RWPE1 (cell line): ENCODE measurements at regions not wholly inside any gene's neighbourhood (a gene's known extent, or its start where the extent isn't known, plus 50 kb on each side); places are given as distances from the start of the nearest gene placed in this dataset.

ENCODE experiments used
- CTCF ChIA-PET: fragments of 350-600 bp; sonication (Branson Sonifier 250); formaldehyde crosslinking; extraction: SDS; loops from one replicate; lab custom pipeline; 2021; lab: Yijun Ruan, JAX
- POLR2A ChIA-PET: fragments of 400-600 bp; formaldehyde crosslinking; extraction: SDS; loops from one replicate; lab custom pipeline; 2020; ENCODE audit warnings: antibody characterized with exemption; ENCODE audit not compliant: low non-redundant PET; lab: Yijun Ruan, JAX
- DNase-seq: peaks from one replicate; pipeline ENCODE4 v3.0.0; 2012; ENCODE audit warnings: low spot score
- H3K27ac ChIP-seq: fragments of 450-650 bp; 2 replicates; pipeline ENCODE4 v1.5.1; 2017
- CTCF ChIP-seq: fragments of 450-650 bp; conservative IDR thresholded peaks from 2 replicates; pipeline ENCODE4 v1.5.1; 2017; ENCODE audit warnings: low read depth, mild to moderate bottlenecking

- H3K27ac ChIP-seq: no peak overlapping the region
- POLR2A ChIA-PET: no interaction called here
- no peak for TF ChIP-seq CTCF
- CTCF ChIA-PET: no interaction called here
- no peak for DNase-seq
Measured at GRCh38 chrX:39019056-39019455, 217.8 kb downstream of the MID1IP1 start.

GRCh38 chrX:39020051-39020669 lies 218.9 kb downstream of the MID1IP1 start:
- DNase-seq: no peak
- no peak overlapping the region for H3K27ac ChIP-seq
- TF ChIP-seq CTCF: no peak
- CTCF ChIA-PET: no interaction called here
- POLR2A ChIA-PET: no interaction called here

GRCh38 chrX:39022106-39022505 lies 220.8 kb downstream of the MID1IP1 start:
- ChIA-PET CTCF (no interaction called here), POLR2A (no interaction called here)
- TF ChIP-seq CTCF: no peak
- no peak overlapping the region for H3K27ac ChIP-seq
- no peak for DNase-seq

- POLR2A ChIA-PET: no interaction called here
- no peak for TF ChIP-seq CTCF
- H3K27ac ChIP-seq: no peak overlapping the region
- CTCF ChIA-PET: no interaction called here
- no peak for DNase-seq
Measured at GRCh38 chrX:39029221-39029620, 228.0 kb downstream of the MID1IP1 start.

GRCh38 chrX:39030636-39031035 lies 229.4 kb downstream of the MID1IP1 start:
- POLR2A ChIA-PET: no interaction called here
- CTCF ChIA-PET: no interaction called here
- H3K27ac ChIP-seq: no peak overlapping the region
- TF ChIP-seq CTCF: no peak
- DNase-seq: no peak

GRCh38 chrX:39039890-39040289 lies 238.6 kb downstream of the MID1IP1 start:
- ChIA-PET CTCF (no interaction called here), POLR2A (no interaction called here)
- H3K27ac ChIP-seq: no peak overlapping the region
- no peak for TF ChIP-seq CTCF
- no peak for DNase-seq
